Inflammatory macrophage (primary cell): ENCODE measurements at regions not wholly inside any gene's neighbourhood (a gene's known extent, or its start where the extent isn't known, plus 50 kb on each side); places are given as distances from the start of the nearest gene placed in this dataset.
A peak's percentile ranks its signal among the peaks of the same experiment; 100 is the strongest.

Source experiments
- DNase-seq, 2 donors: peaks; one replicate each; pipeline ENCODE4 v3.0.0-alpha.2; 2020 to 2022

DNA sequence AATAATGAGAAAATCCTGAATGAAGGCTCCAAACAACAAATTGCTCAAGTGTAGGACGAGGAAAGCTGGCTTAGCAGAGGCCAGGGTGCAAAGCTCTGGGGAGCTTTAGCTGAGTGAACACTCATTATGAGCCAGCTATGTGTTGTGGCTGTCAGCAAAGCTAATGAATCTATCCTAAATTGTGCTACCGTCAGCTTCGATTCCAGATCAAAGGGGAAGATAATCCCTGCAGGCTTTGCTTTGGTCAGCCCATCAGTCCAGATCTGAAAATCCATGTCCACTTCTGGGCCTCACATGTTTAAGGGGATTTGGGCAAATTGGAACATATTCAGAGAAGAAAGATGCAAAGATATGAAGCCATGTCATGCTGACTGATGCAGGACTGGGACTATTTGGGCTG is 180.9 kb upstream of the ZBED5 start:
- DNase-seq, result no peak

DNA sequence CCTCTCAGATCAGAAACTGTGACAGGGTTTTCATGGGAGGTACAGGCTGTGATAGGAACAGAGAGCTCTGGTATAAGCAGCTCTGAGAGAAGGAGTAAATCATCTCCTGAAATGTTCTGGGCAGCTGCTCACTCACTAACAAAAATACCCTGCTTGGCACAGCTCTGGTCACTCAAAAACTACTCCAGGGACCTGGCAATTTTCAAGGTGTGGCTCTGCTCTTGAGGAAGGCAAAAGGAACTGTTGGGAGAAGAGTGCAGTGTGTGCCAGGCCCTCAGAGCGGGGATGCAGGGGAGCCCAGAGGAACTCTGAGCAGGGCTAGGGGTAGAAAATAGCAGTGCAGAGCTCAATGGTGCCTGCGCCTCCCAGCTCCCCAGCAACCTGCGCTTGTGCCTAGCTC is 180.5 kb upstream of the ZBED5 start:
- no peak for DNase-seq

DNA sequence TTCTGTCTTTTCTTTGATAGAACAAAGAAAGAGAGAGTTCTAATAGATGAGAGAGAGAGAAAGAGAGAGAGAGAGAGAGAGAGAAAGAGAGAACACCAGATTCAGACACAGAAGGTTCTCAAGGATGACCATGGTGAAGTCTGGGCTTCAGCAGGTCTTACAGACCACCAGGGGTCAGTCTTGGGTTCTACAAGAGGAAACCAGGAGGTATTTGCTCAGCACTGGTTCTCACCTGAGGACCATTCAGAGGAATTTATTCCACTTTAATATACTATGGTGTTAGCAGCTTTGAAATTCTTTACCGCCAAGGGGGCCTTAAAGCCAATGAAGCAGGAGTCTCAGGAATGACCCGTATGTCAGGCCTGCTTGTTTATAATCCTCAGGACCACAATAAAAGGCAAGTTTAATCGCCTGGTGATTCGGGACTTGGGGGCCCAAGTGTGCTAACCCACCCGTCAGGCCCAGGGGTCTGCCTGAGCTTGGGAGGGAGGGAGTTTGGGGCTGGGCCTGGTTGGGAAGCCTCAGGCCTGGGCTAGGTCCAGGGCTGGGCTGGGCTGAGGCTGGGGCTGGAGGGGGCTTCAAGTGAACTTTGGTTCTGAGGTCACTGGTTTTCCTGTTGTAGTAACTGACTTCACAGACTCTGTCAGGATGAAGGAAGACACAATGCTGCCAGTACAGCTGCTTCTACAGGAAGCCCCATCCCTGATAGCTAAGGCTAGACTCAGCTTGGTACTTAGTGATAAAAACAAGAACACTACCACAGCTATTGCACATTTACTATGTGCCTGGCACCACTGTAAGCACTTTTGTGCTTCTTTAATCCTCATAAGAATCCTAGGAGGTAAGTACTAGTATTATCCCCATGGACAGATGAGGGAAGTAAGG is 179.2 kb upstream of the ZBED5 start:
- peak; percentile 21 to 22 for DNase-seq

DNA sequence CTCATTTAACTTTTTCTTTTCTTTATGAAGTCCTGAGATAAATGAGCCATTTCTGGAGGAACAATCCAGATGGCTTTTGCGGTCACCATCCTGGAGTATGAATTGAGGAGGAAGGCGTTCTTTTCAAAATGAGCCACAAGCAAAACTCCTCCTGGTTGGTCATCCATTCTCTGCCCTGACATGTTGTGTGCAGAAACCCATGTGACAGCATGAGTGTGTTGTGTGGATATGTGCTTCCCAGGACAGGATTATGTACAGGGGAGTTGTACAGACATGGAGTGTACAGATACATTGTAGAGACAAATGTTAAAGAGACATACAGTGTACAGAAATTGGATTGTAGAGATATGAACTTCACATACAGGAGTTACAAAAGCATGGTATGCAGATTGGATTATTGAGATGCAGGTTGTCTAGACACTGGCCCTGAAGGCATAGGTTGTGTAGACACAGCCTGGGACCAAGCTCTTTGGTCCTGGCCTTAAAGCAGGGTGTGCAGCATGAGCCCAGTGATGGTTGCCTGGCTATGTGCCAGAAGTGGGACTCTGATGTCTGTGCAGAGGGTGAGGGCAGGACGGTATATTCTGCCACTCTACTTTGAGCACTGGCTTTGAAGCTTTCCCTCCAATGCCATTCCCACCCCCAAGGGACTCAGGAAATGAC is 178.5 kb upstream of the ZBED5 start:
- DNase-seq, result no peak

DNA sequence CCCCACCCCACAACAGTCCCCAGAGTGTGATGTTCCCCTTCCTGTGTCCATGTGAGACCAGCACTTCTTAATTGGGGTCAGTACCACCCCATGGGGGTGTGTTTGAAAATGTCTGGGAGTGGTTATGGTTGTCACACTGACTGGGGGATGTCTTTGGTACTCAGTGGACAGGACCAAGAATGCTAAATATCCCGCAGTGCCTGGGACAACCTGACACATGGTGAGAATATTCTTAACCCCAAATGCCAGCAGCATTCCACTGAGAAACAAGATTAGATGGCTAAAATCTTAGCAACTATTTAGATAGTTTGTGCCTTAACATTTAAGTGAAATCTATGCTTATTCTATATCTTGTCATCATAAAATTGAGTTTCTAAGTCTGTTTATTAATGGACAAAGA is 177.5 kb upstream of the ZBED5 start:
- DNase-seq, result no peak

DNA sequence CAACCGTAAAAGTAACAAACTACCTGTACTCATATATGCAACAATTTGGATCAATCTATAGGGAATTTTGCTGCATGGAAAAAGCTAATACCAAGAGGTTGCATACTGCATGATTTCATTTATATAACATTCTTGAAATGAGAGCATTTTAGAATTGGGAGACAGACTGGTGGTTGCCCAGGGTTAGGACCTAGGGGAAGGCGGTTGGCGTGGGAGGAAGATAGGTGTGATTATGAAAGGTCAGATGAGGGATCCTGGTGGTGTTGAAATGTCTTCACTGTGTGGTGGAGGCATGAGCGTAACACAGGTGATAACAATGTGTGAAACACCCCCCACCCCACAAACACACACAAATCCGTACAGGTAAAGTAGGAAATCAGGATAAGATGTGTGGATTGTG is 176.6 kb upstream of the ZBED5 start:
- DNase-seq, result no peak

DNA sequence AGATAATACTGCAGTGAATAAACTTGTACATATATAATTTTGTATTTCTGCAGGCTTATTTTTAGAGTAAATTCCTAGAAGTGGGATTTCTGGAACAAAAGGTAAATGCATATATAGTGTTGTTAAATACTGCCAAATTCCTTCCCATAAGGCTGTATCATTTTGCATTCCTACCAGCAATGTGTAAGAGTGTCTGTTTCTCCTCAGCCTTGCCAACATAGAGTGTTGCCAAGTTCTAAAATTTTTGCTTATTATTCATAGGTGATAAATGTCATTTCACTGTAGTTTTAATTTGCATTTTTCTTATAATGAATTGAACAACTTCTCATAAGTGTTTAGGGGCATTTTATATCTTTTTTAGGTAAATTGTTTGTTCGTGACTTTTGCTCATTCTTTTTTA is 174.2 kb upstream of the ZBED5 start:
- no peak for DNase-seq

DNA sequence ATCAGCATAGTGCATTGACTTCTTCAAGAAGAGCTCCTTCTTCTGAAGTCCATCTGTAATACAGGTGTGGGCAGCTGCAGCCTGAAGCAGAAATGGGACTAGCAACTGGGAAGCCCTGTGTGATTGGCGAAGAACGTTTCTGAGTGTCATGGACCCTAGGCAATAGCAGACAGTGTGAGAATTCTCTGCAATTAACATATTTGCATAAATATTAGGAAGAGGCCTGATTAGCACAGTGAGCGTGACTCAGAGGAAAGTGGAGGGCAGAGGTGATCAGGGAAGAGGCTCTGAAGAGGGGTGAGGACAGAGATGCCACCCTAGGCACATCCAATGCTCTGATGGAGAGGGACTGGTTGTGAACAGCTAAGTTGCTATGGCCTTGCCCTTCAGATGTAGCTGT is 171.2 kb upstream of the ZBED5 start:
- no peak for DNase-seq

DNA sequence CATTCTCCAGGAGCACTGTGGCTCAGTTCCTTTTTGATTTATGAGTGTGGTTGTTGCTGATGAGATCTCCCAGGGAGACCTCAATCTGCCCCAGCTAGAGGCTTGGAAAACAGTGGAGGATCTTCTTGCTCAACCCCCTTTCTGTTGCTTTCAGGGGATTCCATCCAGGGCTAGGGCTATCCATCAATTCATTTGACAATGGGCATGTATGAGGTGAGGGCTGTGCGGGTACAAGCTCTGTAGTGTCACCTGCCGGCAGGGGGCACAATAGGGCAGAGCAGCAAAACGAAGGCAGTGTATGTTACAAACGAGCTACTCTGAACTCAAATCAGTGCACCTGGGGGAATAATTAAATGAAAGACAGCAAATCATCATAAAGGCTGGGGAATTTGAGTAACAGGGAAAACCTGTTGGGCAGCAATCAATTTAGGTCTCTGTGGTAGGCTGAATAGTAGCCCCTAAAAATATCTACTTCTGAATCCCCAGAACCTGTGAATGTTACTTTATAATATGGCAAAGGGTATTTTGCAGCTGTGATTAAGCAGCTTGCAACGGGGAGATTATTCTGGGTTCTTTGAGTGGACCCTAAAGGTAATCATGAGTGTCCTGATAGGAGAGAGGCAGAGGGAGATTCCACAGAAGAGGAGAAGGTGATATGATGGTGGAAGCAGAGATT is 170.3 kb upstream of the ZBED5 start:
- DNase-seq, result peak; percentile 33 to 54

DNA sequence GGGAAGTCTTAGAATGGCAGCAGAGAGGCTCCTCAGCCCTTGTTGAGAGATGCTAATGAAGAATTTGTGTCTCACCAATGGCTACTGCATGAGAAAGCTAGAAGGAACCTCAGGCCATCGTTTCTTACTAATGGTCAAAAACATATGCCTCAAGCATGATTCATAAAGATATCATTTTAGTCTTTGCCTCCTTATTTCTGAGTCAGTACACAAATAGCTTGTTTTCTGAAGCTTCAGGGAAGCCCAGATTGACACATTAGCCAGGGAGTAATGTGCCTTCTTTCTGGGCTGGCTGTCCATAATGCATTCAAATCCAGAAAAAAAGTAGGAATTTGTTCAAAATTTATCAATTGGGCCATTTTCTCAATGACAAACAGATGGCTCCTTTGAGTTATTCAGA is 169.4 kb upstream of the ZBED5 start:
- no peak for DNase-seq

DNA sequence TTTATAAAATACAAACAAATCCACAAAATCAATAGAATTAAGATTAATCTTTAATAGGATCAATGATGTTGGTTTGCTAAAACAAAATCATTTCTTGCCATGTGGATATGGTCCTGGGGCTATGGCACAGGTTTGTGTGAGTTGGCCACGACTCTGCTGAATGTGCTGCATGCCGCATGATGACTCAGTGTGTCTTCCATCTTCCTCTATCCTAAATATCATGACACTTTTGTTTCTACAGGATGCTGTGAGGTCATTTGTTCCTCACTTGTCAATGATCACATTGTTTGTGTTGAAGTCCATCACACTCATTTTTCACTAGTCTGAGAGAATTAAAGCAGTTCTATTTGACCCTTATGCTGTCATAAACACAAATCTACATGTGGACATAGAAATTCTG is 167.2 kb upstream of the ZBED5 start:
- DNase-seq, result peak; percentile 50 to 57

DNA sequence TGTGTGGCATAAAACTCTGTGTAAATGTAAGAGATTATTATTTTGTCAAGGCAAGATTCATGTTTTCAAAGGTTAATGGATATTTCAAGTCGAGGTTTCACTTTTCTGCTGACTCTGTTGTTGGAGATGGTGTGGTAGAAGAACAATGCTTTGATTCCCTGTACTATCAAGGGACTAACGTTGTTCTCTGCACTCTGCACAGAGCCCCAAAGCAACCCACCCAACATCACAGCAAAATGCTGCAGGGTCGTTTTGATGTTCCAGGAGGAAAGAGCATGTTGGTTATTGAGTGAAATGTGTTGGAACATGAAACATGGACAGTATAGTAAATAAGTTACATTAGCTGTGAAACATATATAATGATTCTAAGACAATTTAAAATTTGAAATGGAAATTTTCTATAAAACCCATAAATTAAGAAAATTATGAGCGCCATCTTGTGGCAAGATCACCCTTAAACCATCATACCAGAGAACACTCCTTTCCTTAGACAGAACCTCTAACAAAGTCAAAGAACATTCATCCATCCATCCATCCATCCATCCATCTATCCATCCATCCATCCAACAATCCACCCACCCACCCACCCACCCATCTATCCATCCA is 164.4 kb upstream of the ZBED5 start:
- DNase-seq, result peak; percentile 26 to 47

DNA sequence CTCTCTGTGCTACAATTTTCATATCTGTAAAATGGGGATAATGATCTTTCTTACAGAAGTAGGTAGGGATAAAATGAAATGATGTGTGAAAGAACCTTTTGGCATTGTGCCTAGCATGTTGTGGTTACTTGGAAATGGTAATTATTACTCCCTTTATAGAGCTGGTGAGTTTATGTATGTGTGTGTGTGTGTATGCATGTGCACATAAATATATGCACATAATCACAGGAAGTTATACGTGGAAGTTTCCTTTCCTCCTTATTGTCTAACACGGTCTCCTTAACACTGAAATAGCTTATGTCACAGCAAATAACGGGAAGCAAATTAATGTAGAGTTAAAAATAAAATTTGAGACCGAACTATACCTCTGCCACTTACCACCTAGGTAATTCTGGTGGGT is 163.7 kb upstream of the ZBED5 start:
- no peak for DNase-seq

DNA sequence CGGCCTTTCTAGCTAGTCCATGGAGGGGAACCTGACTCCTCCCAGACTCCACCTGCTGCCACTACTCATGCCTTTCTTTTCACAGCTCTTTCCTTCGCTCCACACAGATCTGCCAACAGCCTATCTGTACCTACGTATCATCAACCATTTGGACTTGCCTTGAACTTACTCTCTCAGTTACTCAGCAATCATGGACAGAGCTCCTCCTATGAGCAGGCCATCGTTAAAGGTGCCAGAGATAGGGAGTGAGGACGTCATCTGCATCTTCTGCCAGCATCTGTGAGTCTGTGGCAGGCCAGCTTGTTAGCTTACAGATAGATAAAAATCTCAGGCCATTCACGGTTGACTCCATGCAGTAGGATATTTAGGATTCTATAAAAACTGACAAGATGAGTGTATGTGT is 162.9 kb upstream of the ZBED5 start:
- DNase-seq, result no peak

DNA sequence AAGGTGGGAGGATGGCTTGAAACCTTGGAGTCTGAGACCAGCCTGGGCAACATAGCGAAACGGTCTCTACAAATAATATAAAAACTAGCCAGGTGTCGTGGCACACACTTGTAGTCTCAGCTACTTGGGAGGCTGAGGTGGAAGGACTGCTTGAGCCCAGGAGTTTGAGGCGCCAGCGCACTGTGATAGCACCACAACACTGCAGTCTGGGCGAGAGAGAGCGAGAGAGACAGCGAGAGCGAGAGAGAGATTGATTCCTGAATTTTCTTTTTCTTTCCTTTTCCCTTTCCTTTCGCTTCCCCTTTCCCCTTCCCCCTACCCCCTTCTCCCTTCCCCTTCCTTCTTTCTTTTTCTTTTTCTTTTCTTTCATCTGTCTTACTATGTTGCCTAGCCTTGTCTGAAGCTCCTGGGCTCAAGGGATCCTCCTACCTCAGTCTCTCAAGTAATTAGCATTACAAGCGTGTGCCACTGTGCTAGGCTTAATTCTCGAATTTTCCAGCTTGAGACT is 162.4 kb upstream of the ZBED5 start:
- no peak for DNase-seq

DNA sequence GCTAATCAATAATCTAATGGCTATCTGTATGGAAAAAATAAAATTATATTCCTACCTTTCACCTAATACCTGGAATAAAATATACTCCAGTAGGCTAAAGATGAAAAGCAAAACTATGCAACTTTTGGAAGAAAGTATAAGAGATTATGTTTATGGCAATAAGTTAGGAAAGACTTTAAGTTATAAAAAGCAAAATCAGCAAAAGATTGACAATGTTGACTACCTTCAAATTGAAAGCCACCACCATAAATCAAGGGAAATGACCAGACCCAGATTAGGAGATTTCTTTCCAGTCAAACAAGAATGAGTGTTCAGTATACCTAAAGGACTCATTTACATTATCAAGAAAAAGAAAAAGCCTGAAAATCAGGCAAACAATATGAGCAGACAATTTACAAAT is 159.1 kb upstream of the ZBED5 start:
- DNase-seq, result no peak

DNA sequence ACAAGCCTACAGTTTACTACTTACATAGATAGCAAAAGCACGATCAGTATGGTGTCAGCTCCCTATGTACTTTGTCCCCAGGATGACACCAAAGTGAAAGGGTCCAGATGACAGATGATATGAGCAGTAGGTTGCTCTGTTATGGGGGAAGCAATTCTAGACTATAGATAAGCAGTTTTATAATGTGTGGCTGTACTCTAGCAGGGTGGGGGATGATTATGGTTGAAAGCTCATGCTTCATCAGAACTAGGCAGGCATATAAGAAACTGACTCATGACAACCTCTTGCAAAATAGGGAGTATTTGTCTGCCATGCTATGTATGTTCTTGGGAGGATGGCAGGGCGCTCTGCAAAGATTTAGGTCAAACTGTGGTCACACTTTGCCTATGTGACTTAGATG is 158.2 kb upstream of the ZBED5 start:
- no peak for DNase-seq

DNA sequence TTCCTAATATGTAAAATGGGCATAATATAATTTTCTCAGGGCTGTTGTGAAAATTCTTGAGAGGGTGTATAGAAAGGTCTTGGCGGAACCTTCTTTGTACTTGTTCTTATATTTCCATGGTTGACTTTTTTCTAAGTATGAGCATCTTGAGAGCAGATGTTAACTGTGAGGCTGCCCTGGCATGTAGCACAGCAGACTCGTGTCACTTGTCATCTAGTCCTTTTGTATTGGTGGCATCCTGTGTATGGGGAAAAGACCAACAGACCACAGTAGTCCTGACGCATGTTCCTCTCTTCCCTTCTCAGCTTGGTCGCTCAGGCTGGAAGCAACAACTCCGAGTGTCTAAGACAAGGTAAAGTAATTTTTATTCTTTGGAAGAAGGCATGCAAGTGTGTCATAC is 153.8 kb upstream of the ZBED5 start:
- DNase-seq, result no peak

DNA sequence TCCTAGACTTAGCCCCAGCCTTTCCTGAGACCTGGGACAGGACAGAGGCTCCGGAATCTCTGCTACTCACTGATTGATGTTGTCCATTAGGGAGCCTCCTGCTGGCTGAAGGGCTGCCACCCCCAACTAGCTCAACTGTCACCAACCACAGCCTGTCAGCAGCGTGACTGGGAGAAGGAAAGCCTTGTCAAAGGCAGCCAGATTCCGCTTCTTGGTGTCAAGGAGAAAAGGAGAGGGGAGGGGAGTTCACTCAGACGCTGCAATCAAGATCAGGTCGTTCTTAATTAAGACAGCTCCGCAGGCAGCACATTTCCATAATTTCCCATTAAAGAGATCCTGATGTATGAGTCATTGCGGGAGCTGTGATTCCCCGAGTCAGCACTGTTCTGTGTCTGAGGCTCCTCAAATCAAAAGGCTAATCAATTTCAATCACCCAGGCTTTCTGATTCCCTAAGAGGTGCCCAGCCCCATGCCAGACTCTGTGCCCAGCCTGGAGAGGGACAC is 152.8 kb upstream of the ZBED5 start:
- DNase-seq, result peak; percentile 57 to 69

DNA sequence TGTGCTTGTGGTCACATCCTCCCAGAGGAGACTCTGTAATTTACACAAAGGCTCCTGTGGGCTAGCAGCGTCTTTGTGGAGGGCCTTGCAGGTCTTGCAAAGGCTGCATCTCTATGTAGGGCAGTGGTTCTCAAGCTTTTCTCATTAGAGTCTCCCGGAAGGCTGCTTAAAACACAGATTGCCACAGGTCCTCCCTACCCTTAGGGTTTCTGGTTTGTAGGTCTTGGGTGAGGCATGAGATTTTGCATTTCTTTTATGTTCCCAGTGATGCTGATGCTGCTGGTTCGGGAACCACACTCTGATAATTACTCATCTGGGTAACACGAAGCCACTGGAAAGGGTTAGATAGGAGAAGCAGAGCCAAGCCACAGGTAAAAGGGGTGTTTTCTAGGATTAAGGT is 151.3 kb upstream of the ZBED5 start:
- no peak for DNase-seq

DNA sequence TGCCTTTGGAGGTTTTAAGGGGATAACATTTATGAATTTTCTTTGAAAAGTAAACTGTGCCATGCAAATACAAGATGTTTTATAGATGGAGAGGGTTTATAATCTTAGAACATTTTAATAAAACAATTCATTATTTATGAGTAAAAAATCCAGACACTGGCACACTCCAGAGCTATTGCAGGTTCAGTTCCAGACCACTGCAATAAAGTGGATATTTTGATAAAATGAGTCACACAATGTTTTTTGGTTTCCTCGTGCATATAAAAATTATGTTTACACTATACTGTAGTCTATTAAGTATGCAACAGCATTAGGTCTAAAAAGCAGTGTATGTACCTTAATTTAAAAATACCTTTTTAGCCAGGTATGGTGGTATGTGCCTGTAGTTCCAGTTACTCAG is 146.2 kb upstream of the ZBED5 start:
- no peak for DNase-seq

DNA sequence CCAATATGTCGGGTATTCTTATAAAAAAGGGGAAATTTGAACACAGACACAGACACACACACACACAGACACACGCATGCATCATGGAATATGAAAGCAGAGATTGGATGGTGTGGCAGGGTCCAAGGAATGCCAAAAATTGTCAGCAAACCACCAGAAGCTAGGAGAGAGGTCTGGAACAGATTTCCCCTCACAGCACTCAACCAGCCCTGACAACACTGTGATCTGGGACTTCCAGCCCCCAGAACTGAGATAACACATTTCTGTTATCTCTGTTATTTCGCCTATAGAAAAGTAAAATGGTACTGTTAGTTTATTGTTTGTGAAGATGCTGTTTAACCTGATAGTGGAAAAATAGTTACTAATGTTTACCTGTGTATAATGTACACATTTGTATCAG is 145.4 kb upstream of the ZBED5 start:
- no peak for DNase-seq
